Mesenteric fat pad (tissue), 1 donor: ENCODE measurements at regions not wholly inside any gene's neighbourhood (a gene's known extent, or its start where the extent isn't known, plus 50 kb on each side); places are given as distances from the start of the nearest gene placed in this dataset.

Experiments used
- DNase-seq: peaks from one replicate; pipeline ENCODE4 v3.0.0-alpha.2; 2020; ENCODE audit warnings: low spot score
- donor health status: DM: yes; HTN: yes; CAD: no.

DNA sequence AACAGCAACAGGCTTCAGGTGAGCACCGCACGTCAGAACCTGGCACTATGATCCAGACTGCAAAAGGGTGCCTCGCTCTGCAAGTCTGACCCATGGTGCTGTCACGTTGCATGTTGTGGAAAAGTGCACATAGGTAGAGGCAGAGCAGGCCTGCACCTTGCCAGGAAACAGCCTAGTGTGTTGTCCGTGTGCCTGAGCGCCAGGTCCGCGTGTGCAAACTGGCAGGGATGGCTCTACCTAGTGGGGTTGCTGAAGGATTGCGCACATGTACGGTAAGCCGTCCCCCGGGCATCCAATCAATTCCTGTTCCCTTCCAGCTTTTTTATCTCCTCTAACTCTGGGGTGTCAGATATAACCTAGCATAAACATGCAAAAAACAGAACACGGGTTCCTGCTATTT is 219.5 kb downstream of the NXNL2 start:
- DNase-seq, result no peak

DNA sequence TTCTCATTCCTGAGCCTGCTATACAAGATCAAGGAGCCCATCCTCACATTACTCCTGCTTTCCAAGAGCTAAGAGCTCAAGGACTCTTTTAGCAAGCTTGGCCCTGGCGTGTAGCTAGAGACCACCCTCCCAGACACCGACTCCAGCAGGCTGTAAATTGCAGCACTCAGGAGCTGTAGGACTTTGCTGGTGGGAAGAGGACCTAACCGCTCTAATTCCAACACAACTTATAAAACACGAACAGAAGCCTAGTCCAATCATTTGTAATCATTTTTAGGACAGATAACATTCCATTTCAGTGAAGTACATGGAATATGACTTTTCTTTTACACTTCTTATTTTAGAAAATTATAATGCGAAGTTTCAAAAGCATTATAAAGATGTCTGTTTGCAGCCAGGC is 219.9 kb downstream of the NXNL2 start:
- no peak for DNase-seq

DNA sequence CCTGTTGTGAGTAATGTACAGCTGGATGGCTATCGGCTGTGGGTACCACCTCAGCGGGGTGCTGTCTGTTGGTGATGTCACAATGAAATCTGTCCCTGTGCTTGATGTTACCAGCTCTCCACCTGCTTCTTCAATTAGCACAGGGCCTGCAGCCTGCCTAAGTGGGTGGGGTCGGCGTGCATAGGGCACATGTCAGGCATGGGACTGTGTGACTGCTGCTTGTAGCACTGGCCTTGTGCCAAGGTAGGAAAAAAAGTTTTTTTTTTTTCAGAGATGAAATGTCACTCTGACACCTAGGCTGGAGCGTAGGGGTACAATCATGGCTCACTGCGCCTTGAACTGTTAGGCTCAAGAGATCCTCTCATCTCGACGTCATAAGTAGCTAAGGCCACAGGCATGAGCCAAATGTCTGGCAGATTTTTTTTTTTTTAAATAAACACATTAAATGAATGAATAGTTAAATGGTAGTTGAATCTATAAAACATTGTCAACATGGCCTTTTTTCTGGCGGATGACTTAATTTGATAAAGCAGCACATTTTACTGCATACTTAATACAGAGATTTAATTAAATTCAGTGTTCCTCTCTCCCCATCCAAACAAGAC is 222.5 kb downstream of the NXNL2 start:
- no peak for DNase-seq

DNA sequence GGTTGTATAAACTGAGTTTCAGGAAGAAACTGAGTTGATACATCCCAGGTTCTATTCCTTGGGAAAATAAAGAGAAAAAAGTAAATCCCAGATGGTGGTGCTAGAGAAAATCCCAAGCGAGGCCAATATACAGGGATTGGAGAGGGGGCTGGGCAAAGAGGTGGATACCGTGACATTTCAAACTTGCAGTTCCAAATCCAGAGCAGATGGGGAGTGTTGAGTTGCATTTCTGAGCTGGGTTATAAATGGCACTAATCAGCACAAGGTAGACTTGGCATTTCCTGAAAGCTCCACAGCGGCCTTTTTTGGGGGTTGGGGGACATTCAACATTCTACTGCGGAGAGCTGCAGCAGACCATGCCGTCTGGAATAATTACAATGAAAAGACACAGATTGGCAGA is 224.4 kb downstream of the NXNL2 start:
- DNase-seq, result no peak

DNA sequence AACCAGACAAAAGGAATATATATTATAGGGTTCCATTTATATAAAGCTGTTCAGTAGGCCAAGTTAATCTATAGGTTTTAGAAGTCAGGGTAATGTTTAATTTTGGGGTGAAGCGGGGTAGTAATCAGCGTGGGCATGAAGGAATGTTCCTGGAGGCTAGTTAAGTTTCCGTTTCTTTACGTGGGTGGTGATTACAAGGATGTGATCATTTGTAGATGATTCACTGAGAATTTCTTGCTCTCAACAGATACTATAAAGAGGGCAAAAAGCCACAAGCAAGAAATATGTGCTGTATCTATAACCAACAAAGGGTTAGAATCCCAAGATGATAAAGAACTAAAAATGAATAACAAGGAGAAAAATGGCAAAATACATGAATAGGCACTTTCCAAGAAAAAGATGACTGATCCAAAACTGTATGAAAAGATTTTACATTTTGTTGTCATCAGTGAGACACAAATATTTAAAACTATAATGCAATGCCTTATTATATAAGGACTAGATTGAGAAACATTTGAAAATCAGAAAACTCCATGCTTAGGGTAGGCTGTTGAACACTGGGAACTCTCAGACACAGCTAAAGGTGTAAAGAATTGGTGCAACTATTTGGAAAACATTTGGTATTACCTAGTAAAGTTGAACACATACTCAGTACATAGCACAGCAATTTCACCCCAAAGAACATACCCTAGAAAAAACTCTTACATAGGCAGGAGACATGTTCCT is 224.3 kb upstream of the S1PR3 start:
- no peak for DNase-seq

DNA sequence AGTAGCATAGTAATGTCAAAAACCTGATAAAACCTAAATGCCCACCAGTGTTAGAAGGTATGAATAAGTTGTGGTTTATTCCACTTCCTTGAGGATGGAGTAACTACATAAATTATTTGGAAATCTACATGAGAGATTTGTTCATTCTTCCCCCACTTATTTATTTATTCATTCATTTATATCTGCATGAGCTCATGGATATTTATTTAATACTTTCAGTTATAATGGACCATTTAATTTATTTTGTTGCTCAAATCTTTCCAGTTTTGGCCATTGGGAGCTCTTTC is 223.8 kb upstream of the S1PR3 start:
- no peak for DNase-seq

DNA sequence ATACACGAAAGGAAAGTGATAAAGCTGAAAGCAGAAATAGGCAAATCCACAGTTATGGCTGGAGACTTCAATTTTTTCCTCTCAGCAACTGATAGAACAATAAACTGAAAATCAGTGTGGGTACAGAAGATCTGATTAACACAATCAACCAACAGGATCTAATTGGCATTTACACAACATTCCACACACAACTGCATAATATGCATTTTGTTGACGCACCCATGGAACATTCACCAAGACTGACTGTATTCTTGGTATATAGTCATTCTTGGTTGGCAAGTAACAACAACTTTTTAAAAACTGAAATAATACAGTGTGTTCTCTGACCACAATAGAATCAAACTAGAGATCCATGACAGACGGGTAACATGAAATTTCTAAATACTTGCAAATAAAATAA is 218.7 kb upstream of the S1PR3 start:
- no peak for DNase-seq

DNA sequence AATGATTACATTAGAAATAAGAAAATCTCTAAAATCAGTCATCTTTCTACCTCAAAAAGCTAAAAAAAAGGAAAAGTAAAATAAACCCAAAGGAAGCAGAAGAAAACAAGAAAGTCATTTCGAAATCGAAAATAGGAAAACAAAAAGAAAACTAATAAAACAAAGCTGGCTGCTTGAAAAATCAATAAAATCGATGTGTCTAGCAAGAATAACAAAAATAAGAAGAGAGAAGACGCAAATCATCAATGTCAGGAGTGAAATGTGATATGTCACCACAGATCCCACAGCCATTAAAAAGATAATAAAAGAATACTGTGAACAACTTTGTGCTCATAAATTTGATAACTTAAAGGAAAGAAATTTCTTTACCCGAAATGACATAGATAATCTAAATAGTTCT is 218.1 kb upstream of the S1PR3 start:
- DNase-seq, result no peak

DNA sequence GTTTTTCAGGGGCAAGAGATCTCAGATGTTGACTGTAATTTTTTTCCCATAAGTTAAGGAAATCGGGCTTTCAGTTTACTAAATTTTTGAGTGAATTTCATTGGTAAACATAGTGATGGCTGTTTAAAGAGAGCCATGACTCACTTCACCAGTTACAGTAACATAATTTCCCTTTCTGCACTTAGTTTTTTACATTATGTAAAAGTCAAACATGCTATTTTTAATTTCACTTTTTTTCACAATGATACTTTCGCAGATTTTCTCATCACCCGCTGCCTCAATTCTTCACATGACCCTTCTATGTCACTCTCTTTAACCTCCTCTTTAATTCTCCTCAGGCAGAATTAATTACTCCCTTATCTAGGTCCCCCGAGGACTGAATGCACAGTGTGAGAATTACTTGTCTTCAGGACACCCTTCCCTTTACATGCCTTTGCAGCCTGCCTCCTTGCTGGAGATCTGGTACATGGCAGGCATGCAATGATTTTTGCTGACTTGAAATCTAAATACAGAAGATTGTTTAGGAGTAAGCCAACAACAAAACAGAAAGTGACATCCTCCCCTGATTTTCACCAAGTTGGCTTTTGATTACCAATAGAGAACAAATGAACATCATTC is 217.5 kb upstream of the S1PR3 start:
- no peak for DNase-seq

DNA sequence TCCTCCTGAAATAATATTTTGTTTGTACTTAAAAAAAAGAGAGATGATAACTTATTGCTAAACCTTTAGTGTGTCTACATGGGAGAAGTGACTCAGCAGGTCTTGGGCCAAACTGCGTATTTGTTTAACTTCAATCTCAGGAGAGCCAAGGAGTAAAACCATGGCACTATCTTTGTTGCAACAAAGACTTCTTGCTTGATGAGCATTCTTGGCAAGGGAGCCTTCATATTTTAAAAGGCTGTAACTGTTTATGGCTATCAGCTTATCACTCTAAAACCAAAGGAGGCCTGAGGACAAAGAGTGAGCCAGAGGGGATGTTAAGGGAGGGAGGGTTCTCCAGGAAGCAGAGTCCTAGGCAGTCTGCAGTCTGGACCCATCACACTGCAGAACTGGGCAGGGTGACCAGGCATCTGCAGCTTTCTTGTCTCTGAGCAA is 216.2 kb upstream of the S1PR3 start:
- DNase-seq, result no peak

DNA sequence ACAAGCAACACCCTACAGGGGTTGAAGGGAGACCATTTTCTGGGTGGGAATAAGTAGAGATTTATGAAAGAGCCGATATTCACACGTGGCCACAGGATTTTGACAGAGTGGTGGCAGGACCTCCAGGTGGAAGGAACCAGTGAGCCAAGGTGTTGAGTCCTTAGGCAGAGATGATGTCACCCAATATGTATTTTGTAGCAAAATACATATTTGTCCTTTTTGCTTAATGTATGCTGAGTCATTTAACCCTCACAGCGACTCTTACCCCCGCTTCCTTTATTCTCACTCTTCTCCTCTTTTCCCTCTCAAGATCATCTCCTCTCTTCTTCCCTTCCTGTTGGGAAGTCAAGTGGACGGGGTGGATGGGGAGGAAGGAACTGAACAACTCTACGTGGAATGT is 215.7 kb upstream of the S1PR3 start:
- DNase-seq, result no peak

DNA sequence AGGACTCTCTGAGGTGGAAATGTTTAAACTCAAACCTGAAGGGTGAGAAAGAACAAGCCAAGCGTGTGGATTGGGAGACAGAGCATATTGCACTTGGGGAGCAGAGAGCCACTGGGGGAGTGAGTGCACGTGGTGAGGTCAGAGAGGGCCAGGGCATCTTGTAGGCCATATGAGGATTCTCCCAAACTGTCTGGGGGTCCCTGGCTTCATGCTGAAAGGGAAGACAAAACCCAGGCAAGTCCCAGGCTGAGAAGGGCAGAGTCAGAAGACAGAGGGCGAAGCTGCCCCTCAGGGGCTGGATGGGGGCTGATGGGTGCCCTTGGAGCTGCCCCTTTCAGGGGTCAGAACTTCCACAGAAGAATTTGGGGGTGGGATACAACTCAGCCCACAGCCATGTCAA is 215.3 kb upstream of the S1PR3 start:
- DNase-seq, result no peak

DNA sequence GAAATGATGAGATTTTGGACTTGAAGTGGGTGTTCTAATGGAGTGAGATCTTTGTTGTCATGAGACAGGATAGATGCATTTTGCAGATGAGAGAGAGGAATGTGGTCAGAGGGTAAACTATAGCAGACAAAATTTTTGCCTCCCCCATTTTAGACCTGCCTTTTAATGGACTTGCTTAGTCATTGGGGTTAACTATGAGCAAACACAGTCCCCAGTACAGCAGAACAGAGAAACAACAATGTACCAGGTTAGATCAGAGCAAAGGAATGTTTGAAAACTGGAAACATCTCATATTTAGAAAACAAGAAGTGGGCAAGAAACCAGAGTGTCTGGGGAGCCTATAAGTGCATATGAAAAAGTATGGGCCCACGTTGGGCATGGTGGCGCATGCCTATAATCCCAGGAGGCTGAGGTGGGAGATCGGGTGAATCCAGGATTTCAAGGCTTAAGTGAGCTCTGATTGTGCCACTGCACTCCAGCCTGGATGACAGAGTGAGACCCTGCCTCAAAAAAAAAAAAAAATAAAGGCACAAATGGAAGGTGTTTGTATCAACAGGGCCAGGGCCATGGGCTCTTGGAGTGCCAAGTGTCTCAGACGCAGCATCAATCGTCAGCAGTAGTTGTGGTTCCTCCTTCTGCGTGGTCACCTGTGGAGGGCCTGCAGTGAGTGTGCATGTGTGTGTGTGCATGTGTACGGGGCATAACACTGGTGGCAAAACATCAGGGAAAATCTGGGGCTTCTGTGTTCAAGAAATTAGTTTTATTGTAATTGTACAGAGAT is 214.4 kb upstream of the S1PR3 start:
- DNase-seq, result no peak

DNA sequence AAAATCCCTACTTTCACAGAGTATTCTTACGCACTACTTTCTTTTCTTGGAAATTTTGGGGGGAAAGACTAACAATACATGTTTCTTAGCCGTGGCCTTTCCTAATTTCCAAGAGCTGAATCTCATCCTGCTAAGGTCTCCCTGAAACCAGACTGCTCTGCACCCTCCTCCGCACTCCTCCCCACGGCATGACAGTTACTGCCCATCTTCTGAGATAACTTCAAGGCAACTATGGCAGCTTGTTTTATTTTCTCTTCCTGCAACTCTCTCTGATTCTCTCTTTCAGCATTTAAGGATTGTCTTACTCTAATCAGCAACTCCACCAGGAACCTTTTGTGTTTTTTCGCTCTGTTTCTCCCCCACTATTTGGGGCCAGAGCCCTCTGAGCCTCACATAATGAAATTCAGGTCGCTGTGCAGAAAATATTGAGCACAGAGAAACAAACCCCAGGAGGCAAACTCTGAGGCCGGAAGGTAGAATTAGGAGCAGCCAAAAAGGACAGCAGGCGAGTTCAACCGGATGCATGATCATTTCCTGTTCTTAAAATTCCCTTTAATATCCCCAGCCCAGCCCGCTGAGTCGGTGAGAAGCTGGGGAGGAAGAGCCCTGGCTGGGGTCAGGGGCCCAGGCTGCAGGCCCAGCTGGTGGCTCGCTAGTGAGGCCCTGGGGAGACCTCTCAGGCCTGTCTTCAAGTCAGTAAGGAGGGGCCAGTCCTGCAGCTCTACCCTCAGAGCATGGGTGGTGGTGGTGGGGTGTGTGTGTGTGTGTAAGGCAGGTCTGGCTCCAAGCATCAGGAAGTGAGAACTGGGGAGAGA is 213.6 kb upstream of the S1PR3 start:
- no peak for DNase-seq

DNA sequence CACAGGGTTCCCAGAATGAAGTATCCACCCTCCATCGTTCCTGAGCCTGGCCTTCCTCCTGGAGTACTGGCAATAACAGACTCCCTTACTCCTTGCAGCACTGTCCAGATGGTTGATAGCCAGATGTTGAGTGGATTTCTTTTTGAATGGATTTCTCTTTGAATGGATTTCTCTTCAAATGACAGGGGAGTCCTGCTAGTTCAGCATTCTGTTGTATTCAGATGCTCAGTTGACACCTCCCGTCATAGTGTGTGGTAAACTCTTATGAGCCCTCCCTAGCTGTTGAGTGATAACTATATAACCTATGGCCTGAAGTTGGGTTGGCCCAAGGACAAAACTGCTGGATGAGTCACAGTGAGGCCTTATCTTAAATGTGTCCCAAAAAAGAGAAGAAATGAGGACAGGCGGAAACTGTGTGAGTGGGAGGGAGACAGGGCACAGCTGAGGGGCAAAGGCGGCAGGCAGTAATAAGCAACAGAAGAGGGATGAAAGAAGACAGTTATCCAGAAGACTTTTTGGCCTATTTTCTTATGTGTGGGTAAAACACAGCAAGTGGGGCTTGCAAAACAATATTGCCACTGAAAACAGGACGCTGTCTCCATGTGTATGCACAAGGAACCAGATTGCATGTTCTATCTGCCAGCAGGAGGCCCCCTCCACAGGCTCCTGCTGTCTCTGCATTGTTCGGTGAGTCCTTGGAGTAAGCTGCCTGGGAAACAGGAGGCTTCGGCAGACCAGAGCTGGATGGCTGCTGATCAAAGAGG is 209.5 kb upstream of the S1PR3 start:
- no peak for DNase-seq

DNA sequence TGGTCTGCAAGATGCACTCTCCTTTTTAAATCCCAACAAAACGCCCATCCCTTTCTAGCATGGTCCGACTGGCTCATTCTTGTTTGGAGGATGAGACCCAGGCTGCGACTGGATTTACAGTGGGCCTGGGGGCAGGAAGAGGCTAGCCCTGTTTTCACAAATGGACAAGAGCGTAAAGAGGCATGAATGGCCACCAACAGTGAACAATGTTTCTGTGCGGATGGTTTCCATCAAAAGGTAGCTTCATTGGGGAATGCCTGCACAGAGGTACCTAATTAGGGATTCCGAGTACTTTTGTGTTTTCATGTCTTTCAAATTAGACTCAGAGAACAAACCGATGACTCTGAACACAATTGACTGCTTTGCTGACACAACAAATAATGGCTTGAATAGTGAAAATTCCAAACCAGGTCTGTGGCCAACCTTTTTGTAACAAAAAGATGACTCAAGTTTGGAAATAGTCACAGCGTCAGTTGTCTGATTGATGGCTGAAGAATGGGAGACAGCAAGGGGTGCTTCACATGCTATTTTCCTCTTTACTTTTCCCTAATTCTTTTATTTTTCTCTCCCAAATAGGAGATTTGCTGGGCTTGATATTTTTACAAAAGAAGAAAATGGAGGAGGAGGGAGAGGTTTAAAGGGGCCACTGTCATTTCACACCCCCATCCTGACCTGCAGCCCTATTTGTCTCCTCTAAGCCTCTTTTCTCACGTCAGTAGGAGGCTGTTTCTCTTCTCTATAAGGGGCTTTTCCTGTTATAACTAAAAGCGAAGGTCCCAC is 208.1 kb upstream of the S1PR3 start:
- DNase-seq, result no peak

DNA sequence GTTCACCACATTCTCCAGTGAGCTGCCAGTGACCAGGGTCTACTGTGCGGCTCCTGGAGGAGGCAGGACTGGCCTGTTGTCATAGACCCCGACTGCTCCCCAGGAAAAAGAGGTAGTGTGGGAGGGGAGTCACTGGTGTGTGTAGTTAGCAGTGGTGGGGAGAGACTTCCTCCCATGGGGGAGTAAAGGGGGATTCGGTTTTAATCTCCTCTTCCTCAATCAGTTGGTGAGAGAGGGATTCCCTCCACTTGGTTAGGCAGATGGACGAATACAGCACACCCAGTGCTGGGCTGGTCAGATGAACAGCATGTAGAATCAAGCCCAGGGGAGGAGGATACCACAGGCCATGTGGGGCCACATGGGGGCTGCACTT is 207.6 kb upstream of the S1PR3 start:
- no peak for DNase-seq

DNA sequence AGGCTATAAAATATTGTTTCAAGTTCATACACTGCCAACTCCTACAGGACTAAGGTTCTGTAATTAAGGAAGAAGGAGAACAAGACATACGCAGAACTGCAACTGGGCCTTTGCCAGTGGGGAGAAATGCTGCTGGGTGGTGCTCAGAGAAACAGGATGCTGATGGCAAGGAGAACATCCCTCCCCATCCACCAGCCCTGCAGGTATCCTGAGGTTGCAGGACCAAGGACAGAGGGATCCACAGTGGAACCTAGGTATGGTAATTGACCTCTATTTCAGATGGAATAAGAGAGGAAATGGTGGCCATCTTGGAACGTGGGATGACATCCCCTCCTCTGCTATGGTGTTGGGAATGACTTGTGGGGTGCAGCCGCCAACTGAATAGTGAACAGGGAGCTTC is 206.3 kb upstream of the S1PR3 start:
- DNase-seq, result no peak

DNA sequence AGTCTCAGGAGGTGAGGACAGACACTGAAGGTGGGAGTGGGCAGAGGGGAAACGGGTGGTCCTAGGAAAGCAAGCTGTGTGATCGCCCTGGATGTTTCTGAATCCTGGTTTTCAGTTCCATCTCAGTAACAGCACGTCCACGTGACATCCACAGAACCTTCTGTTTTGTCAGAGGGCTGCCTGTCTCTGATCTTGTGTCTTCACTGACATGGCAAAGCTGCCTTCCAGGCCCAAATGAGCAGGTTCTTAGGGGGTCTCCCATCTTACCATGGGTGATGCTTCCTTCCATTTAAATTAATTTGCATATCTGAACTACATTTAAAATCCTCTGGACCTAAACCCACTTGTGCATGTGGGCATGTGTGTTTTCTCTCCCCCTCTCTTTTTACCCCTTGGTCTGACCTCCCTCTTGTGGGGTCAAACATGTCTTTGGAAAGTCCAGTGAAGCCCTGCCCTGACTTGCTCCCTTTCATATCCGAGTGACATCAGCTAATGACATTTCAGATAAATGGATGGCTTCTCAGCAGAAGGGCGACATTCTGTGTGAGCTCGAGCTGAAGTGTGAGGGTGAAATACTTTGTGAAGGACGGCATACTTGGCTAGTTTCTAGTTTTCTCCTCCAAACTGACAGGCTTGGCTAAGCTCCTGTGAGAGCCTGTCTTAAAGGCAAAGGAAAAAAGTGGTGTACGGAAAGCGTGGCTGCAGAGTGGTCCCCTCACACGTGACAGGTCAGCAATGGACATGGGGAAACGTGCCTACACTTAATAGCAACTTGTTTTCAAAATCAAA is 204.8 kb upstream of the S1PR3 start:
- DNase-seq, result no peak
